Breast epithelium (tissue), 4 donors: ENCODE measurements at regions not wholly inside any gene's neighbourhood (a gene's known extent, or its start where the extent isn't known, plus 50 kb on each side); places are given as distances from the start of the nearest gene placed in this dataset.

Experiments used
- DNase-seq, 2 donors: peaks; one replicate each; pipeline ENCODE4 v3.0.0-alpha.2; 2019; ENCODE audit warnings: low spot score in 2 of 2
- H3K27ac ChIP-seq, 2 donors: fragments of 200-600 bp; sonication (generic) in 1 of 2; one replicate each; pipeline ENCODE4 v1.5.1; 2016 to 2019; ENCODE audit warnings: mild to moderate bottlenecking in 1 of 2
- H3K27me3 ChIP-seq, 2 donors: fragments of 200-600 bp; sonication (generic) in 1 of 2; one replicate each; pipeline versions ENCODE4 v1.5.1 to v1.6.0; 2017 to 2019; ENCODE audit warnings: control low read depth in 1 of 2, mild to moderate bottlenecking in 1 of 2
- H3K36me3 ChIP-seq: fragments of 200-600 bp; one replicate; pipeline ENCODE4 v1.5.1; 2019
- H3K4me1 ChIP-seq, 2 donors: fragments of 200-600 bp; sonication (generic); one replicate each; pipeline ENCODE4 v1.5.1; 2016 to 2019; ENCODE audit warnings: control low read depth in 1 of 2
- H3K4me3 ChIP-seq, 3 donors: fragments of 200-600 bp; sonication (generic); 1 replicate in 2 of 3; 2 replicates in 1 of 3; pipeline ENCODE4 v1.5.1; 2016 to 2019; ENCODE audit warnings: mild to moderate bottlenecking in 3 of 3, moderate library complexity in 2 of 3
- H3K9me3 ChIP-seq, 2 donors: fragments of 200-600 bp; sonication (generic) in 1 of 2; one replicate each; pipeline ENCODE4 v1.5.1; 2016 to 2019; ENCODE audit warnings: control low read depth in 1 of 2
- POLR2A ChIP-seq: fragments of 450-650 bp; IDR thresholded peaks from one replicate; pipeline ENCODE4 v1.6.1; 2016; ENCODE audit warnings: antibody characterized with exemption, mild to moderate bottlenecking, moderate library complexity
- POLR2AphosphoS5 ChIP-seq, 3 donors: sonication (generic); formaldehyde crosslinking; IDR thresholded peaks; one replicate each; pipeline ENCODE4 v1.6.1; 2017; ENCODE audit warnings: antibody characterized with exemption in 3 of 3
- intact Hi-C: fragments of 100-400 bp; cut with DNase I; formaldehyde crosslinking; loops from one replicate; pipeline ENCODE4 v1.15.1; 2023; ENCODE audit warnings: low total_unique reads
- TF ChIP-seq, protein P1 (sequence below), 3 donors: fragments of 450-650 bp; IDR thresholded peaks; one replicate each; pipeline ENCODE4 v1.5.1; 2016 to 2017; ENCODE audit warnings: antibody characterized with exemption in 3 of 3, mild to moderate bottlenecking in 3 of 3, moderate library complexity in 3 of 3

DNA sequence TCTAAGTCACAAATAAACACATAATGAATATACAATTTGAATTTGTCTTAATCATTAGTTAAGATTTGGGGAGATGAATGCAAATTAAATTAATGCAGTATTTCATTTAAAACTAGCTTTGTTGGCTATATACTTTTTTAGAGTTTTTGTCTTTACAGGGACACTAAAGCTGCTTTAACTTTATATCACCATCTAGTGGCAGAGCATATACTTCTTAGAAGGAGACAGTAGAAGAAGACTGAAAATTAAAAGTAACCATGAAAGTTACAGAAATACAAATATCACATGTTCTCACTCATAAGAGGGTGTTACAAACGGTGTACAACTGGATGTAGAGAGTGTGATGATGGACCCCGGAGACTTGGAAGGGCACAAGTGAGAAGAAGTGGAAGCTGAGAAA is 268.3 kb upstream of the NETO1 start:
- no peaks in the 10 kb centered on the region for H3K36me3 ChIP-seq
- H3K9me3 ChIP-seq: no peaks in the 10 kb centered on the region
- H3K4me1 ChIP-seq: no peaks in the 10 kb centered on the region
- H3K27ac ChIP-seq: no peak overlapping the region
- intact Hi-C loops: no loop called here
- TF ChIP-seq, protein P1, sequence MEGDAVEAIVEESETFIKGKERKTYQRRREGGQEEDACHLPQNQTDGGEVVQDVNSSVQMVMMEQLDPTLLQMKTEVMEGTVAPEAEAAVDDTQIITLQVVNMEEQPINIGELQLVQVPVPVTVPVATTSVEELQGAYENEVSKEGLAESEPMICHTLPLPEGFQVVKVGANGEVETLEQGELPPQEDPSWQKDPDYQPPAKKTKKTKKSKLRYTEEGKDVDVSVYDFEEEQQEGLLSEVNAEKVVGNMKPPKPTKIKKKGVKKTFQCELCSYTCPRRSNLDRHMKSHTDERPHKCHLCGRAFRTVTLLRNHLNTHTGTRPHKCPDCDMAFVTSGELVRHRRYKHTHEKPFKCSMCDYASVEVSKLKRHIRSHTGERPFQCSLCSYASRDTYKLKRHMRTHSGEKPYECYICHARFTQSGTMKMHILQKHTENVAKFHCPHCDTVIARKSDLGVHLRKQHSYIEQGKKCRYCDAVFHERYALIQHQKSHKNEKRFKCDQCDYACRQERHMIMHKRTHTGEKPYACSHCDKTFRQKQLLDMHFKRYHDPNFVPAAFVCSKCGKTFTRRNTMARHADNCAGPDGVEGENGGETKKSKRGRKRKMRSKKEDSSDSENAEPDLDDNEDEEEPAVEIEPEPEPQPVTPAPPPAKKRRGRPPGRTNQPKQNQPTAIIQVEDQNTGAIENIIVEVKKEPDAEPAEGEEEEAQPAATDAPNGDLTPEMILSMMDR (IDR thresholded peaks at IDR 0.05): no peak
- no peak for TF ChIP-seq POLR2AphosphoS5 (IDR thresholded peaks at IDR 0.05)
- no peak for TF ChIP-seq POLR2A
- H3K4me3 ChIP-seq: no peak overlapping the region
- DNase-seq: no peak
- no peaks in the 10 kb centered on the region for H3K27me3 ChIP-seq

- Histone ChIP-seq H3K4me3 (no peak overlapping the region), H3K27me3 (no peaks in the 10 kb centered on the region), H3K36me3 (peaks cover 3% of the 10 kb centered on the region), H3K4me1 (no peaks in the 10 kb centered on the region), H3K9me3 (no peaks in the 10 kb centered on the region), H3K27ac (no peak overlapping the region)
- TF ChIP-seq POLR2A (no peak), POLR2AphosphoS5 (IDR thresholded peaks at IDR 0.05) (no peak)
- TF ChIP-seq, protein P1 (IDR thresholded peaks at IDR 0.05): no peak
- no peak for DNase-seq
- intact Hi-C loops: no loop called here
These were observed 256.4 kb upstream of the NETO1 start for GRCh38 chr18:73124175-73124574.

- Histone ChIP-seq H3K4me3 (no peak overlapping the region), H3K9me3 (no peaks in the 10 kb centered on the region), H3K4me1 (no peaks in the 10 kb centered on the region), H3K27ac (no peak overlapping the region), H3K36me3 (peaks cover 3% of the 10 kb centered on the region), H3K27me3 (no peaks in the 10 kb centered on the region)
- no peak for TF ChIP-seq POLR2A
- TF ChIP-seq POLR2AphosphoS5 (IDR thresholded peaks at IDR 0.05): no peak
- TF ChIP-seq, protein P1 (IDR thresholded peaks at IDR 0.05): no peak
- intact Hi-C loops: no loop called here
- no peak for DNase-seq
These were observed 253.4 kb upstream of the NETO1 start for GRCh38 chr18:73121207-73121606.

GRCh38 chr18:73120626-73121025 is 252.8 kb upstream of the NETO1 start:
- H3K4me3 ChIP-seq: no peak overlapping the region
- no peaks in the 10 kb centered on the region for H3K4me1 ChIP-seq
- no peak for DNase-seq
- H3K36me3 ChIP-seq: no peaks in the 10 kb centered on the region
- H3K9me3 ChIP-seq: no peaks in the 10 kb centered on the region
- H3K27ac ChIP-seq: no peak overlapping the region
- TF ChIP-seq, protein P1 (IDR thresholded peaks at IDR 0.05): no peak
- no peak for TF ChIP-seq POLR2AphosphoS5 (IDR thresholded peaks at IDR 0.05)
- TF ChIP-seq POLR2A: no peak
- intact Hi-C loops: no loop called here
- no peaks in the 10 kb centered on the region for H3K27me3 ChIP-seq

DNA sequence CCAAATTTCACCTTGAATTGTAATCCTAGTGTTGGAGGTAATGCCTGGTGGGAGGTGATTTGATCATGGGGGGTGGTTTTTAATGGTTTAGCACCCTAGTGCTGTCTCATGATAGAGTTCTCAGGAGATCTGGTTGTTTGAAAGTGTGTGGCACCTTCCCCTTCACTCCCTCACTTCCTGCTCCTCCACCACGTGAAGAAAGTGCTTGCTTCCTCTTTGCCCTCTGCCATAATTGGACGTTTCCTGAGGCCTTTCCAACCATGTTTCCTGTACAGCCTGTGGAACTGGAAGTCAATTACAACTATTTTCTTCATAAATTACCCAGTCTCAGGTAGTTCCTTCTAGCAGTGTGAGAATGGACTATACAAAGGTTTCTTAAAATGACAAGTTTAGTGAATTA is 251.8 kb upstream of the NETO1 start:
- intact Hi-C loops: no loop called here
- no peak for TF ChIP-seq POLR2AphosphoS5 (IDR thresholded peaks at IDR 0.05)
- no peaks in the 10 kb centered on the region for H3K27me3 ChIP-seq
- H3K36me3 ChIP-seq: no peaks in the 10 kb centered on the region
- no peak for DNase-seq
- no peaks in the 10 kb centered on the region for H3K4me1 ChIP-seq
- no peaks in the 10 kb centered on the region for H3K9me3 ChIP-seq
- H3K27ac ChIP-seq: no peak overlapping the region
- no peak overlapping the region for H3K4me3 ChIP-seq
